ENCODE measurements at regions not wholly inside any gene's neighbourhood (a gene's known extent, or its start where the extent isn't known, plus 50 kb on each side); places are given as distances from the start of the nearest gene placed in this dataset.

DNA sequence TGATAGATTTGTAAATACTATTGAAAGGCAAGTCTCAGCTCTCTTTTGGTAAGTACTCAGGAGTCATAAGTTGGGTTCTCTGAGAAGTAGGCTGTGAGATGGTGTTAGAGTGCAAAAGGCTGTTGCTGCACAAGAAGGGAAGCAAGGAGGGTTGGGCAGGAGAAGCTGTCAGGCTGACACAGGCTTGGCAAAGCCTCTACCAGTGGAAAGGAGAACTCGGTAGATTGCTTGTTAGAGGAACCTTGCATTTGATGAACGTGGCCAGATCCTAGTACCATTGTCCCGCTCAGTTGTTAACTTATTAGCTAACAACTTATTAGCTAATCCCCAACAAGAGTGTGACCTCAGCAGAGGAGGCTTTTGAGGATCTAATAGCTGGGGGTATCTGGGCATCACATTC lies 449.3 kb upstream of the BOD1L1 start:
- TF ChIP-seq, protein P1, sequence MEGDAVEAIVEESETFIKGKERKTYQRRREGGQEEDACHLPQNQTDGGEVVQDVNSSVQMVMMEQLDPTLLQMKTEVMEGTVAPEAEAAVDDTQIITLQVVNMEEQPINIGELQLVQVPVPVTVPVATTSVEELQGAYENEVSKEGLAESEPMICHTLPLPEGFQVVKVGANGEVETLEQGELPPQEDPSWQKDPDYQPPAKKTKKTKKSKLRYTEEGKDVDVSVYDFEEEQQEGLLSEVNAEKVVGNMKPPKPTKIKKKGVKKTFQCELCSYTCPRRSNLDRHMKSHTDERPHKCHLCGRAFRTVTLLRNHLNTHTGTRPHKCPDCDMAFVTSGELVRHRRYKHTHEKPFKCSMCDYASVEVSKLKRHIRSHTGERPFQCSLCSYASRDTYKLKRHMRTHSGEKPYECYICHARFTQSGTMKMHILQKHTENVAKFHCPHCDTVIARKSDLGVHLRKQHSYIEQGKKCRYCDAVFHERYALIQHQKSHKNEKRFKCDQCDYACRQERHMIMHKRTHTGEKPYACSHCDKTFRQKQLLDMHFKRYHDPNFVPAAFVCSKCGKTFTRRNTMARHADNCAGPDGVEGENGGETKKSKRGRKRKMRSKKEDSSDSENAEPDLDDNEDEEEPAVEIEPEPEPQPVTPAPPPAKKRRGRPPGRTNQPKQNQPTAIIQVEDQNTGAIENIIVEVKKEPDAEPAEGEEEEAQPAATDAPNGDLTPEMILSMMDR (IDR thresholded peaks at IDR 0.05) = no peak
- TF ChIP-seq POLR2A (IDR thresholded peaks at IDR 0.05) (no peak), POLR2AphosphoS5 (IDR thresholded peaks at IDR 0.05) (no peak)
